Chondrocyte (in vitro differentiated cells): ENCODE measurements at regions not wholly inside any gene's neighbourhood (a gene's known extent, or its start where the extent isn't known, plus 50 kb on each side); places are given as distances from the start of the nearest gene placed in this dataset.

ENCODE experiments used
- DNase-seq: peaks from one replicate; pipeline ENCODE4 v3.0.0; 2021; ENCODE audit warnings: mixed read lengths, low spot score
- H3K27ac Mint-ChIP-seq: one replicate; pipeline ENCODE4 v1.8.0; 2021; ENCODE audit warnings: mild to moderate bottlenecking, moderate library complexity, mixed read lengths; ENCODE audit not compliant: unreplicated experiment
- H3K27me3 Mint-ChIP-seq: 2 replicates; pipeline ENCODE4 v1.8.0; 2021; ENCODE audit warnings: low read depth, mixed read lengths
- H3K36me3 Mint-ChIP-seq: 2 replicates; pipeline ENCODE4 v1.8.0; 2021; ENCODE audit warnings: low read depth, mixed read lengths
- H3K4me1 Mint-ChIP-seq: 2 replicates; pipeline ENCODE4 v1.8.0; 2021; ENCODE audit warnings: low read depth, mild to moderate bottlenecking, mixed read lengths
- H3K4me3 Mint-ChIP-seq: one replicate; pipeline ENCODE4 v1.8.0; 2021; ENCODE audit warnings: mild to moderate bottlenecking, moderate library complexity, mixed read lengths; ENCODE audit not compliant: unreplicated experiment
- H3K9me3 Mint-ChIP-seq: 2 replicates; pipeline ENCODE4 v1.8.0; 2021; ENCODE audit warnings: low read depth, mixed read lengths
- CTCF ChIP-seq: fragments of 200-600 bp; sonication (generic); IDR thresholded peaks from 2 replicates; pipeline ENCODE4 v1.5.0; 2021; ENCODE audit warnings: antibody characterized with exemption, mild to moderate bottlenecking, moderate library complexity

GRCh38 chr5:38780945-38781344 is 64.9 kb upstream of the OSMR start:
- no peak overlapping the region for H3K27ac Mint-ChIP-seq
- peaks cover 26% of the 10 kb centered on the region for H3K4me1 Mint-ChIP-seq
- no peaks in the 10 kb centered on the region for H3K36me3 Mint-ChIP-seq
- peak; percentile 48 for TF ChIP-seq CTCF
- no peak for DNase-seq
- peaks cover 6% of the 10 kb centered on the region for H3K27me3 Mint-ChIP-seq
- H3K9me3 Mint-ChIP-seq: peaks cover 8% of the 10 kb centered on the region
- no peak overlapping the region for H3K4me3 Mint-ChIP-seq

GRCh38 chr5:38782180-38782835 is 63.5 kb upstream of the OSMR start:
- H3K4me3 Mint-ChIP-seq: no peak overlapping the region

GRCh38 chr5:38783011-38783561 is 62.7 kb upstream of the OSMR start:
- DNase-seq: no peak
- no peaks in the 10 kb centered on the region for H3K27me3 Mint-ChIP-seq
- peaks cover 26% of the 10 kb centered on the region for H3K4me1 Mint-ChIP-seq
- TF ChIP-seq CTCF: peak; percentile 65
- H3K36me3 Mint-ChIP-seq: no peaks in the 10 kb centered on the region
- H3K27ac Mint-ChIP-seq: peak overlapping the region; percentile 90
- peaks cover 11% of the 10 kb centered on the region for H3K9me3 Mint-ChIP-seq
- no peak overlapping the region for H3K4me3 Mint-ChIP-seq

More at GRCh38 chr5:38782180-38782835, 63.5 kb upstream of the OSMR start:
- Mint-ChIP-seq H3K27ac (no peak overlapping the region), H3K4me1 (peaks cover 26% of the 10 kb centered on the region), H3K36me3 (no peaks in the 10 kb centered on the region), H3K27me3 (no peaks in the 10 kb centered on the region), H3K9me3 (peaks cover 11% of the 10 kb centered on the region)
- no peak for TF ChIP-seq CTCF
- no peak for DNase-seq

- TF ChIP-seq CTCF: no peak
- no peak for DNase-seq
- Mint-ChIP-seq H3K36me3 (peaks cover 1% of the 10 kb centered on the region), H3K9me3 (peaks cover 8% of the 10 kb centered on the region), H3K27ac (no peak overlapping the region), H3K4me1 (peaks cover 6% of the 10 kb centered on the region), H3K27me3 (peaks cover 4% of the 10 kb centered on the region), H3K4me3 (no peak overlapping the region)
Measured at GRCh38 chr5:38789134-38789533, 56.7 kb upstream of the OSMR start.

GRCh38 chr5:38789777-38790176 is 56.0 kb upstream of the OSMR start:
- Mint-ChIP-seq H3K4me3 (no peak overlapping the region), H3K4me1 (peaks cover 6% of the 10 kb centered on the region), H3K9me3 (peaks cover 8% of the 10 kb centered on the region), H3K27me3 (peaks cover 4% of the 10 kb centered on the region), H3K36me3 (peaks cover 1% of the 10 kb centered on the region), H3K27ac (no peak overlapping the region)
- no peak for DNase-seq
- TF ChIP-seq CTCF: no peak
